ENCODE measurements at regions not wholly inside any gene's neighbourhood (a gene's known extent, or its start where the extent isn't known, plus 50 kb on each side); places are given as distances from the start of the nearest gene placed in this dataset.
A peak's percentile ranks its signal among the peaks of the same experiment; 100 is the strongest.

- Histone ChIP-seq H3K9me2 (replicated peaks; ENCODE audit: insufficient read depth) (no peaks in the 10 kb centered on the region), H3K36me3 (replicated peaks; ENCODE audit: insufficient read depth, low read depth) (no peaks in the 10 kb centered on the region), H2AFZ (no peak overlapping the region), H3K4me2 (peak overlapping the region; percentile 51), H3K4me3 (no peak overlapping the region), H3K9me3 (ENCODE audit: low read depth) (no peaks in the 10 kb centered on the region), H4K20me1 (ENCODE audit: insufficient read depth, poor library complexity, severe bottlenecking) (no peaks in the 10 kb centered on the region), H3K27me3 (no peaks in the 10 kb centered on the region), H3K4me1 (ENCODE audit: insufficient read depth) (no peaks in the 10 kb centered on the region), H3K27ac (no peak overlapping the region), H3K79me2 (no peaks in the 10 kb centered on the region)
- TF ChIP-seq CTCF (IDR thresholded peaks at IDR 0.05; ENCODE audit: poor library complexity) = no peak
- no peak for TF ChIP-seq EZH2phosphoT487 (IDR thresholded peaks at IDR 0.05; ENCODE audit: low read depth, severe bottlenecking, unreplicated experiment)
- TF ChIP-seq EZH2 (IDR thresholded peaks at IDR 0.05; ENCODE audit: borderline replicate concordance) = no peak
- peak; percentile 74 for DNase-seq (ENCODE audit: low spot score)
- 59% methylated on average over 15 of the region's 15 CpGs for WGBS (ENCODE audit: low lambda C conversion rate, missing lambda C conversion rate)
Measured at GRCh38 chr5:168023191-168023590, 268.3 kb upstream of the WWC1 start.

DNA sequence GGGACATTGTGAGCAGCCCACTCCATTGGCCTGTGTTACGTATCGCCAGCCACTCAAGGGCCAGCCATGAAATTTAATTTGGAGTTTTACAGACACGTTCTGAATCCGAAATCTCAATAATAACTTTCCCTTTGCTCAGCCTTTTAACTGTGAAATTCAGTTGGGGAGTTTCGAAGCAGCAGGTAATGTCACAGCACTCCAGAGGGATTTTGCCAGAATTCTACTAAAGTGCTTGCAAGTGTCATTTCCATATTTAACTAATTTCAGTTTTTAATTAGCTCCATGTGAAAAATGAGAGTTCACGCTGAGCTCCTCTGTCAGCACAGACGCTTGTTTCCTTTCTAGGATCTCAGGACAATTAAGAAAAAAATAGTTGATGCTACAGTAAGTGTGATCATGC lies 267.1 kb upstream of the WWC1 start:
- 93% methylated on average over 7 of the region's 7 CpGs for WGBS (ENCODE audit: low lambda C conversion rate, missing lambda C conversion rate)
- no peak for TF ChIP-seq EZH2 (IDR thresholded peaks at IDR 0.05; ENCODE audit: borderline replicate concordance)
- no peak for TF ChIP-seq EZH2phosphoT487 (IDR thresholded peaks at IDR 0.05; ENCODE audit: low read depth, severe bottlenecking, unreplicated experiment)
- no peak for TF ChIP-seq CTCF (IDR thresholded peaks at IDR 0.05; ENCODE audit: poor library complexity)
- no peak overlapping the region for H3K27ac ChIP-seq
- H3K79me2 ChIP-seq = no peaks in the 10 kb centered on the region
- no peaks in the 10 kb centered on the region for H3K27me3 ChIP-seq
- no peak overlapping the region for H3K4me3 ChIP-seq
- H3K9me3 ChIP-seq (ENCODE audit: low read depth) = no peaks in the 10 kb centered on the region
- no peak overlapping the region for H2AFZ ChIP-seq
- H3K4me1 ChIP-seq (ENCODE audit: insufficient read depth) = no peaks in the 10 kb centered on the region
- DNase-seq (ENCODE audit: low spot score) = no peak
- no peaks in the 10 kb centered on the region for H3K9me2 ChIP-seq (replicated peaks; ENCODE audit: insufficient read depth)
- no peaks in the 10 kb centered on the region for H4K20me1 ChIP-seq (ENCODE audit: insufficient read depth, poor library complexity, severe bottlenecking)
- H3K4me2 ChIP-seq = no peak overlapping the region
- H3K36me3 ChIP-seq (replicated peaks; ENCODE audit: insufficient read depth, low read depth) = no peaks in the 10 kb centered on the region

GRCh38 chr5:168027007-168027406 lies 264.4 kb upstream of the WWC1 start:
- H2AFZ ChIP-seq = no peak overlapping the region
- no peaks in the 10 kb centered on the region for H3K9me2 ChIP-seq (replicated peaks; ENCODE audit: insufficient read depth)
- no peak for DNase-seq (ENCODE audit: low spot score)
- H3K79me2 ChIP-seq = no peaks in the 10 kb centered on the region
- no peaks in the 10 kb centered on the region for H3K27me3 ChIP-seq
- TF ChIP-seq EZH2 (IDR thresholded peaks at IDR 0.05; ENCODE audit: borderline replicate concordance) (no peak), CTCF (IDR thresholded peaks at IDR 0.05; ENCODE audit: poor library complexity) (no peak), EZH2phosphoT487 (IDR thresholded peaks at IDR 0.05; ENCODE audit: low read depth, severe bottlenecking, unreplicated experiment) (no peak)
- WGBS (ENCODE audit: low lambda C conversion rate, missing lambda C conversion rate) = 84% methylated on average over 6 of the region's 6 CpGs
- no peaks in the 10 kb centered on the region for H3K4me1 ChIP-seq (ENCODE audit: insufficient read depth)
- H3K4me3 ChIP-seq = no peak overlapping the region
- H3K36me3 ChIP-seq (replicated peaks; ENCODE audit: insufficient read depth, low read depth) = no peaks in the 10 kb centered on the region
- H3K9me3 ChIP-seq (ENCODE audit: low read depth) = no peaks in the 10 kb centered on the region
- no peaks in the 10 kb centered on the region for H4K20me1 ChIP-seq (ENCODE audit: insufficient read depth, poor library complexity, severe bottlenecking)
- no peak overlapping the region for H3K27ac ChIP-seq
- H3K4me2 ChIP-seq = no peak overlapping the region

DNA sequence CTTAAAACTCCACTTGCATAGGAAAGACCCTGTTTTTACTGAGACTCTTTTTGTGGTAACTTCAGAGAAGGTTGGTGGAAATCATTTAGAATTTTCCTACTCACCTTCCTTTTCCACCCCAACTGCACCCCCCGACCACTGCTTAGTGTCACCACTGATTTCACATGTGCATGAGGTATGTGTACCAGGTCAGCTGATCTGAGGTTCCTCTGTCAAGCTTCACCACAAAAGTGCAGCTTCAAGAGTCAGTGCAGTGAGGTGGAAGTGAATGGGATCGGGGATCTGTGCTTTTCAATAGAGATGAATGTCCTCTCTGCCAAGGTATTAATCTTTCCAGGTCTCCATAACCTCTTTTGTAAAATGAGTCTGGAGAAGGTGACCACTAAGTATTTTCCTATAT lies 260.5 kb upstream of the WWC1 start:
- Histone ChIP-seq H3K9me3 (ENCODE audit: low read depth) (no peaks in the 10 kb centered on the region), H3K27me3 (no peaks in the 10 kb centered on the region), H2AFZ (no peak overlapping the region), H3K4me3 (no peak overlapping the region), H3K4me2 (no peak overlapping the region), H3K36me3 (replicated peaks; ENCODE audit: insufficient read depth, low read depth) (no peaks in the 10 kb centered on the region), H3K79me2 (no peaks in the 10 kb centered on the region), H3K9me2 (replicated peaks; ENCODE audit: insufficient read depth) (no peaks in the 10 kb centered on the region), H3K4me1 (ENCODE audit: insufficient read depth) (no peaks in the 10 kb centered on the region), H3K27ac (no peak overlapping the region), H4K20me1 (ENCODE audit: insufficient read depth, poor library complexity, severe bottlenecking) (no peaks in the 10 kb centered on the region)
- no peak for DNase-seq (ENCODE audit: low spot score)
- no peak for TF ChIP-seq CTCF (IDR thresholded peaks at IDR 0.05; ENCODE audit: poor library complexity)
- no peak for TF ChIP-seq EZH2 (IDR thresholded peaks at IDR 0.05; ENCODE audit: borderline replicate concordance)
- no peak for TF ChIP-seq EZH2phosphoT487 (IDR thresholded peaks at IDR 0.05; ENCODE audit: low read depth, severe bottlenecking, unreplicated experiment)
- WGBS (ENCODE audit: low lambda C conversion rate, missing lambda C conversion rate) = 81% methylated on average over 2 of the region's 2 CpGs

All from hepatocyte (in vitro differentiated cells).